HG02642 (cell line): ENCODE measurements at regions not wholly inside any gene's neighbourhood (a gene's known extent, or its start where the extent isn't known, plus 50 kb on each side); places are given as distances from the start of the nearest gene placed in this dataset.

Source experiments
- ATAC-seq: cut with Tn5 transposase; IDR thresholded peaks from one replicate; pipeline ENCODE4 v1.9.1; 2021; ENCODE audit warnings: mild to moderate bottlenecking; ENCODE audit not compliant: unreplicated experiment, poor library complexity

DNA sequence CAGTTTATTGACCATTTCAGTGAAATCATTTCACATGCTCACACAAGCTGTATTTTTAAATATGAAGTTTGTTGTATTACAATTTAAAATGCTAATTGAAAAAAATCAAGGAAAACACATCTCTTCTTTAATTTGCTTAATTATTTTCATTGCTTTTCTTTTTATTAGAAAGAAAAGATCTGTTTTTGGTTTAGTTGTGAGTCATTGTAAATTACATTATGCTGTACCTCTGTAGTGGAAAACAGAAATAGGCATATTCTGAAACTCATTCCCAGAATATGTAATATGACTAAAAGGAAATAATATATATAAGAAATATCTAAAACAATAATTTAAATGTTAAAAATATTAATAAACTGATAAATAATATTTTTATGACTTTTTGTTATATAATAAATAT, 161.9 kb downstream of the HGF start:
- ATAC-seq = no peak

DNA sequence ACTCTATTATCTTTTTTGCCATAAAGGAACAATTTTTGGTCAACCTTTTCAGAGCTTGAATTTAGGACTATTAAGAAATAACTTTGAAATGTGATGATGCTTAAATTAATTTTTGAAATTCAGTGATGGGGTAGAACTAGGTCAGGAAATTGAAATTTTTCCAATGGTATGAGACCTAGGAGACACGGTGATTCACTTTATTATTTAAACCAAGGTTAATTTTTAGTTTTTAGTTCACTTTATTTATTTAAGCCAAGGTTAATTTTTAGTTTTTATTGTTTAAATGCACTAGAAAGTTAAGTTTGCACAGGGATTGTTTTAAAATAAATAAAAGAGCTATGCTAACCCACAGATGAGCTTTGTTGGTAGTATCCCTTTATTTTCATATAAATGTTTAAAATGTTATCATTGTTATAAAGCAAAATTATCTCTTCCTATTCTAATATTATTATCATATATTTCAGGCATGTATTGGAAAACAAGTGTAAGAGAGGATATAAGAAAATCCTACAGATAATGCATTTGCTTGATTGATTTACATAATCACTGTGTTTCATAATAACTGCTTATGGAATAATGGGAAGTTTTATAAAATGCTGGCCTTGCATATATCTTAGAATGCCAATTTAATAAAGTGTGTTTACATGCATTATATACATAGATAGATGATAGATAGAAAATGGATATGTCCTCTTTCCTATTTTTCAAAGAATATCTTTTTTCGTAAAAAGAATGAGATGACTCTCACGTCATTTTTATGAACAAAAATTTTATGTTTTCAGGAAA, 163.6 kb downstream of the HGF start:
- no peak for ATAC-seq

DNA sequence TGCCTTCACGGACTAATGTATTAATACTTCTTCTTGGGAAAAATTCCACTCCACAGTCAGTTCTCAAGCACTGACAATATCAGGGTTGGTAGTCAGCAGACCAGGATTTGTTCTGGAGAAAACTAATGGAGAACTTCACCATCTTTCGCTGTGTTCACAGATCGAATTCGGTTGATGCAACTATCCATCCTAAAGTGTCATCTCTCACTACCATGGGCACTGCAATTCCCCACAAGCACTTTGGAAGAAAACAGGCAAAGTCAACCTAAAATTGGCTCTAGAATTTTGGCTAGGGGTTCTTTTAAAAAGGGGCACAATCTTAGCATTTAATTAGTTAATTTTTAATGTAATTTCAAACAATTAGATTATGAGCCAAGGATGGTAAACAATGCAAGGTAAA, 164.4 kb downstream of the HGF start:
- no peak for ATAC-seq

DNA sequence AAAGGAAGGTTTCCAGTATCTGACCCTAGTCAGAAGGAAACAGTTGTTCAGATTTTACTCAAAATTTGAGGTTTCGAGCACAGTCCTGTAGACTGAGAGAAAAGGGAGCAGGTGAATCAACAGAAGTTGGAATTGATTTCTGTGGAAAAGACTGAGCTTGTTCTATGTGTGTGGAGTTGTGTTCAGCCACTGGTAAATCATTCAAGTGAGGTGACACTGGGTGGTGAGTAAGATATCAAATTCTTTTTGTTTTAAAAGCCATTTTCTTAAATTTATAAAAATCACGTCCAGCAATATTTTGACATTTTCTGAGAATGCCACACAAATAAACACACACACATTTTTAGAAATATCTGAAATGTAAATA, 165.1 kb downstream of the HGF start:
- ATAC-seq = no peak

DNA sequence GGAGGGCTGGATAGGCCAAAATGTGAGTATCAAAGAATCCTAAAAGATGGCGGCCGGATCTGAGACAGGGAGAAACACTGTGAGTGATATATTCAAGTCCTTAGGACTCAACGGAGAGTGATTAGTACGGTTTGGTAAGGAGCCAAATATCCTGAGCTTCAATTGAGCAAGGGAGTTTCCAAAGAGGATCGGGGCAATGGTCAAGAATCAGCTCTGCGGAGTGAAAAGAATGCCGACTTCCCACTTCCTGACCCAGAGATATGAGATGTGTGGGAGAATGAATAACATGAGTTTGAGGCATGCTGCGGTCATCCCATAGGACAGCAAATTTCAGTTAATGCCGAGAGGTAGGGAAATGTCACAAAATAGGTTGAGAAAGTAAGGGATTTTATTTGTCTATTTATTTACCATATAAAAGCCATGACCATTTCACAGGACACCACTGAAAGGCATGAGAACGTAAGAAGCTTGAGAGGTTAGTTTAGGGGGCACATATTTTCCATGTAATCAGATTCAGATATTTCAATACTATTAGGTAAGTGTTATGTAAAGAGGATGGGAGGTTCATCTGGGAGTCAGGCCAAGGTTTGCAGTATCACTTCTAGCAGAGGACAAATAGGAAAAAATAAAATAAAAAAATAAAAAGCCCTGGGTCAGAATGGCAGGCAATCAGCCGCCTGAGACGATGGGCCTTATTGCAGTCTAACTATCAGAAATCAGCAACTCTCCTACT, 165.6 kb downstream of the HGF start:
- no peak for ATAC-seq

DNA sequence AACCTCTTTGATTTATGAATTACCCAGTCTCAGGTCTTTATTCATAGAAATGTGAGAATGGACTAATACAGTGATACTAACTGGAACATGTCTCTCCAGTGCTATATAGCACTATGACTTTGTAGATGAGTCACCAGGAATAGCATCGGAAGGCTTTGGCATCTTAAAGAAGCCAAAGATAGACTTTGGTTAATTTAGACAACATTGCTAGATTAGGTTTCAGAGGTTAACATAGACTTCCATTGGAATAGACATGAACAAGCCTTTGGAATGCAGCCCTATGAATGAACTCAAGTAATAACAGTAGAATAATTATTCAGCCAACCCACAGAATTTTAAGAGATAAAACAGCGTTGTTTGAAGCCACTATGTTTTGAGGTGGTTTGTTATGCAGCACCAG, 169.2 kb downstream of the HGF start:
- no peak for ATAC-seq

DNA sequence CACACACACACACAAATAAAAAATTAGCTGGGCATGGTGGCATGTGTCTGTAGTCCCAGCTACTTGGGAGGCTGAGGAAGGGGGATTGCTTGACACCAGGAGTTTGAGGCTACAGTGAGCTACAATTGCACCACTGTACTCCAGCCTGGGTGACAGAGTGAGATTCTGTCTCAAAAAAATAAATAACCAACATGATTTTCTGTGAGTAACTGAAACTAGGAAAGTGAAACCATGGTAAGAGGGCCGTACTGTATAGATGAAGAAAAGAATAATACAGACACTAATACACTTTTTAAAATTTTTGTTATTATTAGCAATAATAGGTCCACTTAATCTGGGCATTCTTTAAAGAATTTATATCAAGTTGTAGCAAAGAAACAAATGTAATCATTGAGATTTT, 170.9 kb downstream of the HGF start:
- ATAC-seq = no peak

DNA sequence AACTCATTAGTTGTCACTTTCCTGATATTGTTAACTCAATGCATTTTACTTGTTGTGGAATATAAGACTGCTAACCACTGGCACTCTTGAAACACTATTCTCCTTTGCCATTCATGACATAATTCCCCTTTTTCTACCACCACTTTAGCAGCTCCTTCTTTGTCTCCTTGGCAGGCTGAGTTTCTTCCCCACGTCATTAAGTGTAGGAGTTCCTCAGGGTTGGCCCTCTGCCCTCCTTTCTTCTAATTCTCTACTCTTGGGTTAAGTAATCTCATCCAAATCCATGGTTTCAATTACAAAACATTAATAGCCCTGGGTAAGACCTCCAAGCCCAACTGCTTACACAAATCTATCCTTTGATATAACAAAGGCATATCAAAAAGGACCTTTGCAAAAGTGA, 175.1 kb downstream of the HGF start:
- no peak for ATAC-seq

DNA sequence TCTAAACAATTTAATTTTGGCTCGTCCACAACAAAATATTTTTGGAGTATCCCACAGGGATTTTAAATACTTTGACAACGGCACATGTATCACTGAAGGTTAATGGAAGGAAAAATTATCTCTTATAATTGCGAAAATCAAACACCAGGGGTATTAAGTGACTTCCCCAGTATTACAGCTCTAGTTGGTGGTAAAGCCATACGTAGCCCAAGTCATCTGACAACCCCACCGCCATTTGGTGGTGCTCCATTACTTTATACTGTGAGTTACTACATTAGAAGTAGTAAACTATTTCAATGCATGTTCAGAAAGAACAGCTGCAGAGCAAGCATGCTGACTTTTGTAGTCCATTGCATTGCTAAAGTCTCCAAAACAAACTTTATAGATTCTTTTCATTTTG, 179.7 kb downstream of the HGF start:
- ATAC-seq = no peak

DNA sequence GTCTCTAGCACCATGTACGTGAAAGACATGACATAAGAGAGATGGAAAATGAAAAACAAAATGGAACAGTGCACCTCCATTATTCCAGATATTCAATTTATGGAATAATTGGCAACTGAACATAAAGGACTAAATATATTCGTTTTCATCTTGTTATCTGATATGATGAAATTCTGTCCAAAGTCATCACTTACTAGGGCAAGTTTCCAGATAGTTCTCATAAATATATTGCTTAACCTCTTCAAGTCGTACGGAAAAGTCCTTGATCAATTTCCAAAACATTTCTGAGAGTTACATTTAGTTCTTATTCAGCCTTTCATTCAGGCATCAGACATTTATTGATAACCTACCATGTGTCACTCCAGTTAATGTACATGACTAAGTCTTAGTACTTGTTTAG, 185.2 kb downstream of the HGF start:
- no peak for ATAC-seq

DNA sequence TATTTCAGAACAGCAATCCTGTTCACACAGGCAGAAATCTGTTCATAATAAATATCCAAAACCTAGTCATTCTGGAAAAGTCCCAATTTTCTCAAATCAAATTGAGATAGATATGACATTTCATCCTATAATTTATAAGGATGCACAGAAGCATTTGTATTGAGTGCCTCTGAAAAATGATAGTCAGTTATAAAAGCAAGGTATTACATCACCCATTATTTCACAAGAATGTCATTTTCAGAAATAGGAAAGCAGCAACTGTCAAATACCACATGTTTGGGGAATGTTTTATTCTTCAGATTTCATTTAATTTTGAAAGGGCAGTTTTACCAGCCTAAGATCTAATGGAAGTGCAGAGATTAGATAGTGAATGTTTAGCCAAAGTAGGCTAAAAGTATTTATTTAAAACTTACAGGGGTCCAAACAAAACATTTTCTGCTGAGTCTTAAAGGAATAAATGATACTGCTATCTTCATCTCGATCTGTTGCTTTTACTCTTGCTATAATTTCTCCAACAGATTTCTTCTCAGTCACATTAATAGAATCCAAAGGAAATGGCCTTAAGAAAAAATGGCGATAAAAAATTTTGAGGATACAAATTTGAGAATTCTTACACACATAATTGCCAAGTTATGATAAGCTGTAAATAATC, 185.8 kb downstream of the HGF start:
- ATAC-seq = no peak

DNA sequence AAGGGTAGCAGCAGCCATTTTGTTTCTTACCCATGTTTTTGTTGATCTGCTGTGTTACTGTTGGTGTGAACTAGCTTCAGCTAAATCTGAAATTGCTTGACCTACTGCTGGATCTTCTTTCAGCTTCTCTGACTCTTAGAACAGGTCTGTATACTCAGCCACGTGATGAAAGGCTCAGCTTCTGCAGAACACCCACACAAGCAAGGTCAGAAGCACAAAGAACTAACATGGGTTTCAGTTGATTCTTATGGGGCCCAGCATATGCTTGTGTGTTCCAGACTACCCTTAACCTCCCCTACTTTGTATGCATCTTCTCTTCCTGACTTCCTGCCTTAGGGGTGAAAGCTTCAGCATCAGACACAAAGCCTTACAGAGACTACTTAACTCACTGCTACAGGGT, 186.8 kb downstream of the HGF start:
- no peak for ATAC-seq

DNA sequence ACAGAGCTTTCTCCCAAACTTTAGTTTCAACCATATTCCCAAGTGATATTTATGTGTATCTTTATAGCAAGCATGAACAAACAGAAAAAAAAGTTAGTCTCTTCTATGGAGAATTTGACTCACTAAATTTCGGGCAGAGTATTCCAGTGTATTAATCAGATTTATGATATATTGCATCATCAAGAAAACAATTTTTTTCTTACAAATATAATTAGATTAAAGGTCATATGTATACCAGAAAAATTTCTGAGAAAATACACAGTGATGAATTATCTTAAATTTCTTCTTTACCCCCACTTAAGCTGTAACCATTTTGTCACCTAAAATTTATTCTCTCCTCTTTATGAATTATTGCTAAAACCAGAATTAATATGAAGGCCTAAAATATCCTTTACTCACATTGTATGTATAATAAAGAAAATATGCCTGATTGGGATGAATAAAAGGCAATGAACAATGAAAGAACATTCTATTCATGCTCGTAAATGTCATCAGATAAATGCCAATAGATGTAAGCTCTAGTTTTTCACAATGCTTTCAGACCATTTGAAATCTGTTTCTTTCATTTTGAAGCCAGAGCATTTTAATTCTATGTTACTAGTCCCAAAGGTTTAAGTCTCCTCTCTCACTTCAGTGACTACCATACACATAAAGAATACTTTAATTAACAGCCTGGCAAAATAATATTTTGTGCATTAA, 192.1 kb downstream of the HGF start:
- ATAC-seq = no peak

DNA sequence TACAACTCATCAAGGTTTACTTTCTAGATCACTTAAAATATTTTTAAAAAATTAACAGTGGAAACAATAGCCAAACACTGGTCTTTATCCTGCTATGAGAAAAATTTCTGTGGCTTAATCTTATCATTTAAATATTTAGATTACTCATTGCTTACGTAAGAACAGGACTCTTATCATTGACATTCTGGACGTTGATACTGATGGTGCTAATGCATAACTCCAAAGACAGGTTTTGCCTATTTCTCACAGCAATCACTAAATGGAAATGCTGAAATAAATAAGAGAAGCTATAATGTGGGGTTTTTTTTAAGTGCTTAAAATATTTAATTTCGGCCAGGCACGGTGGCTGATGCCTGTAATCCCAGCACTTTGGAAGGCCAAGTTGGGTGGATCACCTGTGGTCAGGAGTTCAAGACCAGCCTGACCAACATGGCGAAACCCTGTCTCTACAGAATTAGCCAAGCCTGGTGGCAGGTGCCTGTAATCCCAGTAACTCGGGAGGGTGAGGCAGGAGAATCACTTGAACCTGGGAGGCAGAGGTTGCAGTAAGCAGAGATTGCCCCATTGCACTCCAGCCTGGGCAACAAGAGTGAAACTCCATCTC, 195.0 kb downstream of the HGF start:
- ATAC-seq = no peak

DNA sequence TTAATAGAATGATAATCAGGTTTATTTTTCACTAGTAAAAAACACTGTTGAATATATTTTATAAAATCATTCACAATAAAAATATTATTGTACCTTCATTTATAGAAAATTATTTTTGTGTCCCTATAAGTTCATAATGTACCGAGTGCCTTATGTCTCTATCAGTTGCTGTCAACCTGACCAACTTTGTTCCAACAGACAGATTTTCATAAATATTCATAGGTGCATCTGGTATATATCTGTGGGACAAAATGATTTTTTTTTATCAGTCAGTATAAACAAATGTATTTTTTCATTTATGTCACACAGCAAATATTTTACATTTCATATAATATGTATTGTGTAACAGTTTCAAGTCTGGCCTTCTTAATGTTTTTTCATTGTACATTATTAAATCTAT, 195.9 kb downstream of the HGF start:
- no peak for ATAC-seq

DNA sequence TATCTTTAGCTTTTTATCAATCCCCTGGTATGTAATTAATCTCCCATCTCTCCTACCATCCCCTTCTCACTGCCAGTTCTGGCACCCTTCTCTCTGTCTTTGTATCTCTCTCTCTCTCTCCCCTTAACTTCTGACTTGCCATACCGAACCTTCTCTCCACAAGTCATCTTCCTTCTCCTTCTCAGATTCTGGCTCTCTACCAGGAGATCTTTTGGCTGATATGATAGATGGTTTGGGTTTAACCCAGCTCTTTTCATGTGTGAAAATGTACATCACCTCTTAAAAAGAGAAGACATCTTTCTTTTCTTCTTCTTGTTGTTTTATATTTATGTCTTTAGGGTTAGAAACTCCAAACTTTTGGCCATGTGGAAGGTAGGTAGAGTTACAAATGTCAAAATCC, 196.7 kb downstream of the HGF start:
- no peak for ATAC-seq

DNA sequence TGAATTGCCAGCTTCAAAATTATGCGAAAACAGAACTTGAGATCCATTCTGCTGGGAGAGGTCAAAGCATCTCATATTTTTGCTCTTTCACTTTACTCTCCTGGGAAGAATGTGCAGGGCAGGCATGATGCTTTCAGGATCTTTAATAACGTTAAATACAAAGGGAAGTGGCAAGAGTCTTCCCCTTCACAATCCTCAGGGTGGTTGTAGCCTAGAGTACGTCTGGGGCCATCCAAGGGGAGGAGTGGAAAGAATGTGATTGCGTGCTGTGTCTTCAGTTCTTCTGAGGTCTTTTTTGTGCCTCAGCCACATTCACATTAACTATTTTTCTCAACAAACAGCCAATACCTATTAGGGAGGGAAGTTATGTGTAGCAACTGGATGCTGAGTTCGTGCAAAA, 207.3 kb downstream of the HGF start:
- ATAC-seq = no peak

DNA sequence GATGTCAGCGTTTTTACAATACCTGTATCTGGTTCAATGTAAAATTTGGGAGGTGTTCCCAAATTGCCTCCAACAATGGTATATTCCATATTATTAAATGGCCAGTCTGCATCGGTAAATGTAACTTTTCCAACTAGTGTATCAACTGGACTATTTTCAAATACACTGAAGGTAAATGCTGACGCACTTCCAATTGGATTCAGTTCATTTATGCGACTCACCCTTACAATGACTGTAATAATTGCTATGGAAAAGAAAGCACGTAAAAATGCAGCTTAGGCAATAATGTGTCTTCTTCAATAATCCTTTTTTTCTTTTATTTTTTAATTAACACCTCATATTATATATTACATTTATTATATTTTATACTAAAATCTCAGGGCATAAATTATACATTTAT, 209.1 kb downstream of the HGF start:
- ATAC-seq = no peak

DNA sequence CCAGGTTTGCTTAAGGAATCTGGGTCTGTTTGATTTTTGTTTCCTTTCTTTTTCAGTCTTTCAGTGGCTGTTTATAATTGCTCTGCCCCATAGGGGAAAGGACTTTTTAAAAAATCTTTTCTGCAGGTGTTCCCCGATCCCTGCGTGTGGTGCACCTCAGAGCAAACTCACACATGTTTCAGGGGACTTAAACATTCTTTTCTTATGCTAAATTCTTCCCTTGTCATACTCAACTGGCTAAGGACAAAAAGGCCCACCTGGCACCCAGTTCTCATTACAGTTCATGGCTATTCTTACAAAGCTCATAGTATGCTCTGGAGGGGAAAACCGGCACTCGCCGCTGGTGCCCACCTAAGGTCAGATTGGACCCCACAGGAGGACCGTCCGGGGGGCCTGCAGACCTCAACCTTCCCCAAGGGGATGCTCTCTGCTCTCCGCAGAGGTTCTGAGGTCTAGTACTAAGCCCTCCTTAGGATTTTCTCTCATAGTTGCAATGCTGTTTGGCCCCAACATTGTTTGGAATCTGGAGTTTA, 220.3 kb downstream of the HGF start:
- no peak for ATAC-seq

DNA sequence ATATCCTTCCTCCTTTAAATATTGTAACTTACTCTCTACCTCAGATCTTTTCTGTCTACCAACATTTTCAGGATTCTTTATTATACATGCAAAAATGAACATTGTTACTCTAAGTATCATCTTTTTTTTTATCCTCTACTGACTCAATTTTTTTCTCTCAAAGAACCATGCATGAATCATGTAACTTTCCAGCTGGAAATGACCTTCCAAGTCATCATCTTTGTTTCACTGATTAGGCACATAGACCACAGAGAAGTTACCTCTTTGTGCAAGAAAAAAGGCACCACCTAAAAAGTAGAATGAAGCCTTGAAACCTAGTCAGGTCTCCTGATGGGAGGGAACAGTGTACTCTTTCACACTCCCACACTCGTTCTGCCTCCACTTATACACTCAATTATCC, 234.9 kb downstream of the HGF start:
- no peak for ATAC-seq
